ENCODE measurements at regions not wholly inside any gene's neighbourhood (a gene's known extent, or its start where the extent isn't known, plus 50 kb on each side); places are given as distances from the start of the nearest gene placed in this dataset.

DNA sequence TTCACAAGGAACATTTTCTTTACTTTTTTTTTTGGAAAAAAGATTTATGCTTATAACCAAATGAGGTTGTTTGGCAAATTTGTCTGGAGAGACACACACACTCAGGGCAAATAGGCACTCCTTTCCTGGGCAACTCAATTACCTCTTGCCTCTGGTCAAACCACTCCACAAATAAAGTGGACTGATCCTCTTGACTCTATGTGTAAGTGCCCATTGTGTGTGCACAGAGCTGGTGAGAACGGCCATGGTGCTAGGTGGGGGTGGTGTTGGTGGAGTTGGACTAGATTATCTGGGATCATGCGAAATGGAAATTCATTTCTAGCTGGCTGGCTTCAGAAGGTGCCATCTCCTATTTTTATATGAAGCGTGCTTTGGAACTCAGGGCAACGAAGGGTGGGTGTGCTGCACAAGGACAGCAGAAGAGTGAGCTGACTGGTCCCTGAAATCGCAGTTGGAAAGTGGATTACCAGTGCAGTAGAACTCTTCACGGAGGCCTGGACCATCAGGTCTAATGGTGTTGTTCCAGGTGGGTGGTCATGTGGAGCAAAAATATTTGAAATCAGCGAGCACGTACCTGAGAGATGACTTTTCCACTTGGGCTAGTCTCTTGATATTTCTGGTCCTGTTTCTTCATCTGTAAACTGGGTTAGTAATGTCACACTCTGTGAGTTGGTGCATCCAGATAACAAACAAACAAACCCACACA, 149.9 kb downstream of the RPIA start:
- TF ChIP-seq, protein P1, sequence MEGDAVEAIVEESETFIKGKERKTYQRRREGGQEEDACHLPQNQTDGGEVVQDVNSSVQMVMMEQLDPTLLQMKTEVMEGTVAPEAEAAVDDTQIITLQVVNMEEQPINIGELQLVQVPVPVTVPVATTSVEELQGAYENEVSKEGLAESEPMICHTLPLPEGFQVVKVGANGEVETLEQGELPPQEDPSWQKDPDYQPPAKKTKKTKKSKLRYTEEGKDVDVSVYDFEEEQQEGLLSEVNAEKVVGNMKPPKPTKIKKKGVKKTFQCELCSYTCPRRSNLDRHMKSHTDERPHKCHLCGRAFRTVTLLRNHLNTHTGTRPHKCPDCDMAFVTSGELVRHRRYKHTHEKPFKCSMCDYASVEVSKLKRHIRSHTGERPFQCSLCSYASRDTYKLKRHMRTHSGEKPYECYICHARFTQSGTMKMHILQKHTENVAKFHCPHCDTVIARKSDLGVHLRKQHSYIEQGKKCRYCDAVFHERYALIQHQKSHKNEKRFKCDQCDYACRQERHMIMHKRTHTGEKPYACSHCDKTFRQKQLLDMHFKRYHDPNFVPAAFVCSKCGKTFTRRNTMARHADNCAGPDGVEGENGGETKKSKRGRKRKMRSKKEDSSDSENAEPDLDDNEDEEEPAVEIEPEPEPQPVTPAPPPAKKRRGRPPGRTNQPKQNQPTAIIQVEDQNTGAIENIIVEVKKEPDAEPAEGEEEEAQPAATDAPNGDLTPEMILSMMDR (IDR thresholded peaks at IDR 0.05) = no peak
- Mint-ChIP-seq H3K36me3 (ENCODE audit: low read depth) (no peaks in the 10 kb centered on the region), H3K9me3 (peaks cover 78% of the 10 kb centered on the region), H3K4me3 (no peak overlapping the region), H3K4me1 (no peaks in the 10 kb centered on the region), H3K27ac (no peak overlapping the region), H3K27me3 (ENCODE audit: low read depth, poor library complexity) (no peaks in the 10 kb centered on the region)
- no peak for DNase-seq

DNA sequence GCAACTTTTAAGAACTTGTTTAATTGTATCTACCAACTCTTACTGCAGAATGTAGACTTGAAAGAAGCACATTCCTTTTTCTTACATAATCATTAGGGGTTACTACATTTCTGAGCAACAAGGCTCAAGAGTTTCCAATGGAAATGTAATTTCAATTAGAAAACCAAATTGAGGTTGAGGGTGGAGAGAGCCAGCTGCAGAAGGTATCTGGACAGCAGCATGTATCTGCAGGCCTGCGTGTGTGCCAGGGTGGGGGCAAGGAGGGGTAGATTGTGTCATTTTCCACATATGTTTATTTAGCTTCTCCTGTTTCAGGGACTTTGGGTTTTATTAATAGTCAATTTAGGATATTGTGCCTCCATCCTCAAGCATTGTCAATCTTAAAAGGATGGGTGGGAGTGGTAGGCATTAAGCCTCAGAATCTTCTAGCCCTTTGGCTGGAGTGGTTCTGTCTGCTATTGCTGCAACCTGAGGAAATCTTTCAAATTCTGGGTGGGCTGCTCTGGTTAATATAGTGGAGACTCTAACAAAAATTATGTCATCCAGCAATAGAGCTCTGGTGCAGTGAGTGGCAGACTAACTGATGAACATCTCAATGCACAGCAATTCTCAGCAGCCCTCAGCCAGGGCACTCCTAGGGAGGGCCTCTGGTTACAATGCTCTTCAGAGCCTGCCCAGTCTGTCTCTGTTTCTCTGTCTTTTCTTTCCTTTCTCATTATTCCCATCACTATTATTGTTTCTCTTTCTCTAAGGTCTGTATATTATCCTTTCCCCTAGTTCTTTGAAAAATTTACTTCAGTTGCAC, 151.4 kb downstream of the RPIA start:
- Mint-ChIP-seq H3K27ac (no peak overlapping the region), H3K4me3 (no peak overlapping the region), H3K27me3 (ENCODE audit: low read depth, poor library complexity) (peaks cover 1% of the 10 kb centered on the region), H3K9me3 (peaks cover 87% of the 10 kb centered on the region), H3K4me1 (no peaks in the 10 kb centered on the region), H3K36me3 (ENCODE audit: low read depth) (no peaks in the 10 kb centered on the region)
- TF ChIP-seq, protein P1 (IDR thresholded peaks at IDR 0.05) = no peak
- DNase-seq = no peak

DNA sequence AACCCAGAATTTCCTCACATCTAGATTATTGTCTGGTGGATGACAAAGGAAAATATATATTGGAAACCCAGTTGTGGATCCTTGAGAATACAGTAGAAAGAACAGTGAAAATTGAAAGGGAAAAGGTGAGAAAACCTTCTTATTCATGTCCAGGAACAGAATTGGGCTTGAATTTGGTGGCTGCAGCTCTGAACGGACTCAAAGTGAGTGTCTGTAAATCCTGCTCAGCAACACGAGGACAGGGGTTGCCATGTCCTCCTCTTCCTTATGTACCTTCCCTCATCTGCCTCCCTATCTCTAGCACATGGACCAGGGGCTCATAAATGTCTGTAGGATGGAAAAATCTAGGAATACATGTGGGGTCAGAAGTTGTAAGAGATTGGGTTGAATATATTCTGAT, 152.2 kb downstream of the RPIA start:
- peaks cover 3% of the 10 kb centered on the region for H3K27me3 Mint-ChIP-seq (ENCODE audit: low read depth, poor library complexity)
- no peak overlapping the region for H3K4me3 Mint-ChIP-seq
- no peak for DNase-seq
- H3K9me3 Mint-ChIP-seq = peaks cover 87% of the 10 kb centered on the region
- no peaks in the 10 kb centered on the region for H3K4me1 Mint-ChIP-seq
- TF ChIP-seq, protein P1 (IDR thresholded peaks at IDR 0.05) = no peak
- no peaks in the 10 kb centered on the region for H3K36me3 Mint-ChIP-seq (ENCODE audit: low read depth)
- no peak overlapping the region for H3K27ac Mint-ChIP-seq

DNA sequence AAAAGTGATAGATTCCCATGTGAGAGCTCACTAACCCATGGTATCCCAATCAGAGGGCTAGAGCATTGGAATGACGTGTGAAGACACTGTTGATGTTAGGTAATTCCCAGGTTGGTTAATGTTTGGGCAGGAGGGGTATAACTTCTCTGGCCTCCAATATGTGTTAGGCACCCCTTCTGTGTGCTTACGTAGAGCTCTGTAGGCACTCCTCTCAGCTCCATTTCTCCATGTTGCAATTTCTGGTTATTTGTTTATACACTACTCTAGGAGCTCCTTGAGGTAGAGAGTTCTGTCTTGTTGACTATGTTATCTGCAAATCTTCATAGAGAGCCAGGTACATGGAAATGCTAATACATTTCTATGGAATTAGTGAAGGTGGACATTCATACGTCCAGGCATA, 153.5 kb downstream of the RPIA start:
- TF ChIP-seq, protein P1 (IDR thresholded peaks at IDR 0.05) = no peak
- H3K36me3 Mint-ChIP-seq (ENCODE audit: low read depth) = no peaks in the 10 kb centered on the region
- H3K4me1 Mint-ChIP-seq = no peaks in the 10 kb centered on the region
- H3K27me3 Mint-ChIP-seq (ENCODE audit: low read depth, poor library complexity) = peaks cover 3% of the 10 kb centered on the region
- H3K9me3 Mint-ChIP-seq = peaks cover 85% of the 10 kb centered on the region
- H3K4me3 Mint-ChIP-seq = no peak overlapping the region
- no peak overlapping the region for H3K27ac Mint-ChIP-seq
- DNase-seq = no peak

DNA sequence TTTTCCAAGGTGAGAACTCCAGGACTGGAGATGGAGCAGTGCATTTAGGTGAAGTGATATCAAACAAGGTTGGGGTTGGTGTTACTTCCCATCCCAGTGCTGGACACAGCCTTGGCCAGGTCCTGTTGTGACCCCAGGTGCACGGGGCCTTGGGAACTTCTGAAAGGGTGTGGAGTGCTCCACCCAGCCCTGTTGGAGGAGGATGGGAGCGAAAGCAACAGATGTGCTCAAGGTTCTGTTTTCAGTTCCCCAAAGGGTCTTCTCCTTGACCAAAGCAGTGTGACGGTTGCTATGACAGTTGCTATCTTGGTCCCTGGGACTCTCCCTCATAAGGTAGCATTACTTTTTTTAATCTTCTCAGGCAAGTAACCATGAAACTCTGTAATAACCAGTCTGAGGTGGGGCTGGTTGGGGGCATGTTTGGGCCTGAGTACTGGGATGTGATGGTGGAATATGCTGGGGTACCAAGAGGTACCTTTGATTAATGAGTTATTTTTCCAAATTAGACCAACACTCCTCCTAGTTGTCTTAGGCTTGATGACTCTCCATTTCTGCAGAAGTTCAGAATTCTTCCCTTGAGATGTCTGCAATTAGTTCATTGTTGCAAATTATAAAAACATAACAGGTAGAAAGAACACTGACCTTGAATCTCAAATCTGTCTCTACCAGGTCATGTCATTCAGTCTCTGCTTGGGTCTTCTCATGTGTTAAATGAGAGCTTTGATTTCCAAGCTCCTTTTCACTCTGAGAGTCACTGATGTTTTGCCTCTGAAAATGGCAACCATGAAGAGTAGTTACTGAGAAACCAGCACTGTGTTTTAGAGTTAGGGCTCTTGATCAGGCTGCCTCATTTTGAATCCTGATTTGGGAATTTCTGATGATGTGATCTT, 154.5 kb downstream of the RPIA start:
- H3K4me3 Mint-ChIP-seq = no peak overlapping the region
- H3K27me3 Mint-ChIP-seq (ENCODE audit: low read depth, poor library complexity) = peaks cover 3% of the 10 kb centered on the region
- TF ChIP-seq, protein P1 (IDR thresholded peaks at IDR 0.05) = no peak

More for the DNA sequence above, 154.5 kb downstream of the RPIA start:
- H3K9me3 Mint-ChIP-seq = peaks cover 85% of the 10 kb centered on the region
- H3K4me1 Mint-ChIP-seq = no peaks in the 10 kb centered on the region
- no peaks in the 10 kb centered on the region for H3K36me3 Mint-ChIP-seq (ENCODE audit: low read depth)
- H3K27ac Mint-ChIP-seq = no peak overlapping the region
- DNase-seq = no peak
